HL-60 (cell line): ENCODE measurements at regions not wholly inside any gene's neighbourhood (a gene's known extent, or its start where the extent isn't known, plus 50 kb on each side); places are given as distances from the start of the nearest gene placed in this dataset.

Experiments
- GABPA ChIP-seq: IDR thresholded peaks from 2 replicates; pipeline ENCODE4 v1.6.1; 2012; ENCODE audit warnings: low read depth
- TF ChIP-seq, protein P1 (sequence below): IDR thresholded peaks from one replicate; pipeline ENCODE4 v1.5.1; 2011; ENCODE audit warnings: low read length, control low read depth, inconsistent platforms; ENCODE audit not compliant: insufficient read depth

DNA sequence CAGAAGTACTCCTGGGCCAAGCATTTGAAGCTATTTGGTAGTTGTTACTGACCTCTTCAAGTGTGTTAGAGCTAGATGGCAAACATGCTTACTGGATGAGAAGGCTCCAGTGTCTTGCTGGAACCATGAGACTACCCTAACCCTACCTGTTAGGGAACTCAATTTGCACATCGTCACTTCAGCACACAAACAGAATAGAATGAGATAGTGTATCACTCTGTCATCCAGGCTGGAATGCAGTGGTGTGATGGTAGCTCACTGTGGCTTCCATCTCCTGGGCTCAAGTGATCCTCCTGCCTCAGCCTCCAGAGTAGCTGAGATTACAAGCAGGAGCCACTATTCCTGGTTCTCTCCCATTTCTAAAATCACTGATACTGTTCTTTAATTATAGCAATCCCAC is 417.0 kb upstream of the ATXN7L3B start:
- TF ChIP-seq, protein P1, sequence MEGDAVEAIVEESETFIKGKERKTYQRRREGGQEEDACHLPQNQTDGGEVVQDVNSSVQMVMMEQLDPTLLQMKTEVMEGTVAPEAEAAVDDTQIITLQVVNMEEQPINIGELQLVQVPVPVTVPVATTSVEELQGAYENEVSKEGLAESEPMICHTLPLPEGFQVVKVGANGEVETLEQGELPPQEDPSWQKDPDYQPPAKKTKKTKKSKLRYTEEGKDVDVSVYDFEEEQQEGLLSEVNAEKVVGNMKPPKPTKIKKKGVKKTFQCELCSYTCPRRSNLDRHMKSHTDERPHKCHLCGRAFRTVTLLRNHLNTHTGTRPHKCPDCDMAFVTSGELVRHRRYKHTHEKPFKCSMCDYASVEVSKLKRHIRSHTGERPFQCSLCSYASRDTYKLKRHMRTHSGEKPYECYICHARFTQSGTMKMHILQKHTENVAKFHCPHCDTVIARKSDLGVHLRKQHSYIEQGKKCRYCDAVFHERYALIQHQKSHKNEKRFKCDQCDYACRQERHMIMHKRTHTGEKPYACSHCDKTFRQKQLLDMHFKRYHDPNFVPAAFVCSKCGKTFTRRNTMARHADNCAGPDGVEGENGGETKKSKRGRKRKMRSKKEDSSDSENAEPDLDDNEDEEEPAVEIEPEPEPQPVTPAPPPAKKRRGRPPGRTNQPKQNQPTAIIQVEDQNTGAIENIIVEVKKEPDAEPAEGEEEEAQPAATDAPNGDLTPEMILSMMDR, result no peak
- no peak for TF ChIP-seq GABPA
